Fibroblast of lung (primary cell): ENCODE measurements at regions not wholly inside any gene's neighbourhood (a gene's known extent, or its start where the extent isn't known, plus 50 kb on each side); places are given as distances from the start of the nearest gene placed in this dataset.

Experiments
- CTCF ChIP-seq, 2 donors: IDR thresholded peaks in 1 of 2; conservative IDR thresholded peaks in 1 of 2; 1 replicate in 1 of 2; 2 replicates in 1 of 2; pipeline ENCODE4 v1.5.1; 2011 to 2012; ENCODE audit warnings: low read length in 2 of 2, control low read depth in 1 of 2, inconsistent platforms in 1 of 2, low read depth in 1 of 2, mild to moderate bottlenecking in 1 of 2
- EZH2 ChIP-seq: IDR thresholded peaks from 2 replicates; pipeline ENCODE4 v1.5.1; 2012; ENCODE audit warnings: low read length, control low read depth, mild to moderate bottlenecking; ENCODE audit errors: missing control alignments

- no peak for TF ChIP-seq EZH2
- TF ChIP-seq CTCF (conservative IDR thresholded peaks at IDR 0.05 in 1 of 2, IDR thresholded peaks at IDR 0.05 in 1 of 2; ENCODE audit: low read depth in 1 of 2, low read length in 2 of 2): no peak
These were observed 442.8 kb downstream of the ATP23 start for GRCh38 chr12:58384196-58384595.
